Brain microvascular endothelial cell (primary cell): ENCODE measurements at regions not wholly inside any gene's neighbourhood (a gene's known extent, or its start where the extent isn't known, plus 50 kb on each side); places are given as distances from the start of the nearest gene placed in this dataset.

Experiments used
- DNase-seq: peaks from one replicate; pipeline ENCODE4 v3.0.0-alpha.2; 2020
- H3K27ac ChIP-seq: fragments of 250-450 bp; sonication (Bioruptor Pico); 2 replicates; pipeline ENCODE4 v1.5.1; 2020; ENCODE audit warnings: mild to moderate bottlenecking, moderate library complexity
- H3K27me3 ChIP-seq: fragments of 250-450 bp; sonication (Bioruptor Pico); replicated peaks from 2 replicates; pipeline ENCODE4 v1.5.1; 2020; ENCODE audit warnings: mild to moderate bottlenecking
- H3K36me3 ChIP-seq: fragments of 250-450 bp; sonication (Bioruptor Pico); replicated peaks from 2 replicates; pipeline ENCODE4 v1.5.1; 2020; ENCODE audit warnings: mild to moderate bottlenecking
- H3K4me3 ChIP-seq: 2 replicates; pipeline ENCODE4 v1.5.1; 2011; ENCODE audit warnings: low read depth, mild to moderate bottlenecking, control low read depth, low read length, moderate library complexity
- in situ Hi-C: cut with HindIII; loops from 2 replicates; pipeline ENCODE4 v1.10.0; 2017; ENCODE audit warnings: low sequenced_read_pairs, low pct_ligation_motif_present
- TF ChIP-seq, protein P1 (sequence below): IDR thresholded peaks from 2 replicates; pipeline ENCODE4 v1.5.1; 2011; ENCODE audit warnings: low read depth, mild to moderate bottlenecking, moderate library complexity, low read length, control low read depth, inconsistent platforms; ENCODE audit errors: missing control alignments

- TF ChIP-seq, protein P1, sequence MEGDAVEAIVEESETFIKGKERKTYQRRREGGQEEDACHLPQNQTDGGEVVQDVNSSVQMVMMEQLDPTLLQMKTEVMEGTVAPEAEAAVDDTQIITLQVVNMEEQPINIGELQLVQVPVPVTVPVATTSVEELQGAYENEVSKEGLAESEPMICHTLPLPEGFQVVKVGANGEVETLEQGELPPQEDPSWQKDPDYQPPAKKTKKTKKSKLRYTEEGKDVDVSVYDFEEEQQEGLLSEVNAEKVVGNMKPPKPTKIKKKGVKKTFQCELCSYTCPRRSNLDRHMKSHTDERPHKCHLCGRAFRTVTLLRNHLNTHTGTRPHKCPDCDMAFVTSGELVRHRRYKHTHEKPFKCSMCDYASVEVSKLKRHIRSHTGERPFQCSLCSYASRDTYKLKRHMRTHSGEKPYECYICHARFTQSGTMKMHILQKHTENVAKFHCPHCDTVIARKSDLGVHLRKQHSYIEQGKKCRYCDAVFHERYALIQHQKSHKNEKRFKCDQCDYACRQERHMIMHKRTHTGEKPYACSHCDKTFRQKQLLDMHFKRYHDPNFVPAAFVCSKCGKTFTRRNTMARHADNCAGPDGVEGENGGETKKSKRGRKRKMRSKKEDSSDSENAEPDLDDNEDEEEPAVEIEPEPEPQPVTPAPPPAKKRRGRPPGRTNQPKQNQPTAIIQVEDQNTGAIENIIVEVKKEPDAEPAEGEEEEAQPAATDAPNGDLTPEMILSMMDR = no peak
- in situ Hi-C loops = no loop called here
- no peak overlapping the region for H3K27ac ChIP-seq
- no peaks in the 10 kb centered on the region for H3K27me3 ChIP-seq
- no peaks in the 10 kb centered on the region for H3K36me3 ChIP-seq
- H3K4me3 ChIP-seq = no peak overlapping the region
- no peak for DNase-seq
Measured at GRCh38 chr2:21392649-21393048, 268.9 kb downstream of the TDRD15 start.

DNA sequence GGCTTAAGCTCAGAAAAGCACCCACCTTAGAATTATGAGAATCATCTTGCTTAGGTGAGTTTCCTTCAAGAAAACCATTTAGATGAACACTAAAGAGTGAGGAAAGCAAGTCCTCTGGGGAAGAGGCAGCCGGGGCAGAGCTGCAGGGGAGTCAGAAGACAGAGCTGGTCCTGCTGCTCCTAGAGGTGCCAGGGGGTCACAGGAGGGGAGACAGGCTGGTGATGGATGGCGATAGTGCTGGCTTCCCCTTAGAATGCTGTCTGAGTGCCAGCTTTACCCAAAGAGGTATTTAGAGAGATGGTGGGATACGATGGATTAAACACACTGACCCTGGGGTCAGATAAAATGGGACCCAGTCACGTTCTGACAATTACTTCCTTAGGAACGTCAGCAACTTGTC is 269.4 kb downstream of the TDRD15 start:
- Histone ChIP-seq H3K27ac (no peak overlapping the region), H3K4me3 (no peak overlapping the region), H3K27me3 (no peaks in the 10 kb centered on the region), H3K36me3 (no peaks in the 10 kb centered on the region)
- in situ Hi-C loops = no loop called here
- TF ChIP-seq, protein P1 = no peak
- DNase-seq = no peak

DNA sequence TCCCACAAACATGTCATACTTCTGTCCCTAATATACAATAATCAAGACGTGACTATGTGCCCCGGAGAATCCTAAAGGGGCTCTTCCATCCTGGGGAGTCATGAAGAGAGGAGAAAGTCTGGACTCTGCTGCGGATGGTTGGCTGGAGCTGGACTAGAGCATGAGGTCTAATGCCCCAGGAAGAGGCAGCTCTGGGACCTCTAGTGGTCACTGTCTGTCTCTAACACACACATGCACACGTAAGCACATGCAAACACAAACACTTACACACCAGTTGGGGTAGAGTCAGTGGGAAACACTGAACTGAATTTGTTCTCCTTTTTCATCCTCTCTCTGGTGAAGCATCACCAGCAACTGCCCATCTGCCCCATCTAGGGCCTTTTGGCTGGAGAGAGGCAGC is 271.6 kb downstream of the TDRD15 start:
- Histone ChIP-seq H3K36me3 (no peaks in the 10 kb centered on the region), H3K4me3 (no peak overlapping the region), H3K27ac (no peak overlapping the region), H3K27me3 (no peaks in the 10 kb centered on the region)
- in situ Hi-C loops = no loop called here
- no peak for DNase-seq
- TF ChIP-seq, protein P1 = no peak

- TF ChIP-seq, protein P1 = no peak
- Histone ChIP-seq H3K4me3 (no peak overlapping the region), H3K36me3 (no peaks in the 10 kb centered on the region), H3K27me3 (no peaks in the 10 kb centered on the region), H3K27ac (no peak overlapping the region)
- in situ Hi-C loops = no loop called here
- DNase-seq = no peak
Measured at GRCh38 chr2:21396252-21396651, 272.5 kb downstream of the TDRD15 start.

GRCh38 chr2:21401022-21401698 is 277.4 kb downstream of the TDRD15 start:
- H3K36me3 ChIP-seq = no peaks in the 10 kb centered on the region
- DNase-seq = no peak
- TF ChIP-seq, protein P1 = no peak
- in situ Hi-C loops = no loop called here
- no peaks in the 10 kb centered on the region for H3K27me3 ChIP-seq
- no peak overlapping the region for H3K4me3 ChIP-seq
- H3K27ac ChIP-seq = no peak overlapping the region

DNA sequence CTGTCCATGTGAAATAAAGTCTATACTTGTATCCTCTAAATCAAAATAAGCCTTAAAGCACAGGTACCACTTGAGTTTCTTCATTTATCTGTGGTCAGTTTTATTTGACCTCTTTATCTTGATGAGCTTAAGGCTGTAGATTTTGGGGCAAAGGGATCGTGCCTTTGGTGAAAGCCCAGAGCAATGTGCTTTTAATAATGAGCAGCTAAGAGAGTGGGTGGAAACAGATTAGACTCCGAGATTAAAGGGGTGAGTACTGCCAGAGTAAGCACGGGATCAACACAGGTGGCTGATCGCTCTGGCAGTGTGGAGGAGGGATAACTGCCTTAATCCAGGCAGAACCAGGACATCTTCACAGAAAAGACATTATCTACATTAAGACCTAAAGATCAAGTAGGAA is 280.4 kb downstream of the TDRD15 start:
- no peak for DNase-seq
- Histone ChIP-seq H3K27ac (no peak overlapping the region), H3K36me3 (no peaks in the 10 kb centered on the region), H3K27me3 (no peaks in the 10 kb centered on the region), H3K4me3 (no peak overlapping the region)
- in situ Hi-C loops = no loop called here
- TF ChIP-seq, protein P1 = no peak
